GM21367 (cell line): ENCODE measurements at regions not wholly inside any gene's neighbourhood (a gene's known extent, or its start where the extent isn't known, plus 50 kb on each side); places are given as distances from the start of the nearest gene placed in this dataset.

Experiments used
- ATAC-seq: cut with Tn5 transposase; IDR thresholded peaks from one replicate; pipeline ENCODE4 v1.9.1; 2021; ENCODE audit not compliant: unreplicated experiment

GRCh38 chr2:2755990-2756389 is 424.9 kb upstream of the MYT1L start:
- no peak for ATAC-seq

DNA sequence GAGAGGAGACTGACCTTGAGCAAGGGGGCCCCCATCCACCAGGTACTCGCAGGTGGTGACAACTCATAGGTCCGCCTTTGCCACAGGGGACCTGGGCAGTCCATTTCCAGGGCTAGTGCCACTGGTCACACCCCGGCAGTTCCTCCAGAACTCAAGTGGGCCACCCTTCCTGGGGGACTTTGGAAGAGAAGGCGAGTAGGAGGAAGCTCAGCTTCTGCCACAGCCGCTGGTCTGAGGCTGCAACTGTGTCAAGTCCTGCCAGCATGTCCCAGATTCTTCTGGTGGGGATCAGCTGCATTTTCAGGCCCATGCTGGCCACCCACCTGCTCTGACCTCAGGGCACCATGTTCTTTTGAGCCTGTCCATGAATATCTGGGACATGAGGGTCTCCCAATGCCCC is 423.9 kb upstream of the MYT1L start:
- ATAC-seq: no peak

DNA sequence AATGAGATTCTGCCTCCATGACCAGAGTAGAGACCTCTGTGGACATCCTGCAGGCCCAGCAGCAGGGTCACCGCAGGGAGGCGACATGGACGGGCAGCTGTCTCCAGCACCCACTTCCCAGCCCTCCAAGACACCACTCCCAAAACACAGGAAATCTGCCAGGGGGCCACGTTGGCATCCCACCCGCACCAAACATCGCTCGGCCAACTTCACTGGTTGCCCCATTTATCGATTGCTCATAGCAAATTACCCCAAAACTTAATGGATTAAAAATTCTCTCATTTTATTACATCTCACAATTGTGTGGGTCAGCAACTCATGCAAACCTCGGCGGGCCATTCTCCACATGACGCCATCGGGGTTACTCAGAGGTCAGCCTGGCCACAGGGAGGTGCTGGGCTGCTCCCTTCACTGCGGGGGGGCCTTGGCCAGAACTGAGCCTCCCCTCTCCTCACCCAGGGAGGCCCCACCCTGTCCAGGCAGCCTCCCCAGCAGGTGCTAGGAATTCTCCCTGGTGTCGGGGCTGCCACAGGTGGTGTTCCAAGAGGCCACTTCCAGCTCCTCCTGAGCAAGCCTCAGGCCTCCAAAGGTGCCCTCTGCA is 420.7 kb upstream of the MYT1L start:
- ATAC-seq: no peak

DNA sequence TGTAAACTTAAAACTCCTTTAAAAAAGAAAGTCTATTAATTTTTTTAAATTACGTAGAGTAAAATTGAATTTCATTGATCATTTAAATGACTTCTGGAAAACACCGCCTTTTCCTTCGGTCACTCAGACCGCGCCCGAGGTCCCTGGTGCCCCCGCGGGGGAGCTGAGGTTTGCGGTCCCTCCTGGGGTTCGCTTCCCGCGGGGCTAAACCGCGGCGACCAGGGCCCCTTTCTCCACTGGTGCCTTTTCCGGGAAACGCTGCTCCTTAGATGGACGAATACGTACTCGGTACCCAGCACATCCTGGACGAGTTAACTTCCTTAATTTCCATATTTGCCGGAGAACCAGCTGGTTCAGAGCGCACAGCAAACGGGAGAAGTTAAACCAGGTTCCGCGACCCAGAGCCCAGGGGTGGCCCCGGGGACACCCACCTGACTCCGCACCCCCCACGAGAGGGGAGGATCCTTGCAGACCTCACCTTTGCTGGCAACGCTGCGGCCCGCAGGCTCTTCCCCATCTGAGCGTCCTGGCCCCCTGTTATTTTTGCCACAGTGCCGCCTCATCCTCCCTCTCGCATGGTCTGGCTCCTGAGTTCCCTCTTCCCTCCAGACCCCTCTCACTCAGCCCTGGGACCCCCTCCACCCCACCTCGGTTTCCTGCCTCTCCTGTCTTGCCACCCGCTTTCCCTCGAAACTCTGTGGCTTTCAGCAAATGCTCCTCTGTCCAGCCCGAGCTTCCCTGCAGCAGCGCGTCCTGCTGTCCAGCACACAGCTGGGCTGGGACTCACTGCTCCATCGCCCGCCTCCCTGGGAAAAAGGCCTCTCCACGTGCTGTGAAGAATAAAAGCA is 420.0 kb upstream of the MYT1L start:
- ATAC-seq: no peak

GRCh38 chr2:2749206-2749598 is 418.1 kb upstream of the MYT1L start:
- no peak for ATAC-seq

GRCh38 chr2:2748399-2749205 is 417.5 kb upstream of the MYT1L start:
- no peak for ATAC-seq

- ATAC-seq: no peak
Observed at GRCh38 chr2:2747797-2748301, 416.8 kb upstream of the MYT1L start.

DNA sequence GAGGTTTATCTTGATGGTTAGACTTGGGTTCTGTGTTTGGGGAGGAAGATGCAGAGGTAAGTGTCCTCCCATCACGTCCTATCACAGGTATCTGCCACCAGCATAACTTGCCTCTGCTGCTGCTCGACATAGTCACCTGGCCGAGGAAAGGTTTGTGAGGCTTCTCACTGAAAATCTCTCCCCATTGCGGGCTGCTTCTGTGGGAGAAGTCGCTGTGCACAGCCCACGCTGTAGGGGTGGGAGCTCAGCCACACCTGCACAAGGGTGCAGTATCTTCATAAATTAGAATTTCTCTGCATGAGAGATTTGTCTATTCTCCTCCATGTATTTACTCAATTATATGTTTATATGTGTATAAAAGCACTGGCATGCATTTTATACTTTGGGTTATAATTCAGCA is 415.7 kb upstream of the MYT1L start:
- ATAC-seq: no peak

GRCh38 chr2:2744958-2745715 is 414.1 kb upstream of the MYT1L start:
- no peak for ATAC-seq

GRCh38 chr2:2744107-2744506 is 413.0 kb upstream of the MYT1L start:
- no peak for ATAC-seq

DNA sequence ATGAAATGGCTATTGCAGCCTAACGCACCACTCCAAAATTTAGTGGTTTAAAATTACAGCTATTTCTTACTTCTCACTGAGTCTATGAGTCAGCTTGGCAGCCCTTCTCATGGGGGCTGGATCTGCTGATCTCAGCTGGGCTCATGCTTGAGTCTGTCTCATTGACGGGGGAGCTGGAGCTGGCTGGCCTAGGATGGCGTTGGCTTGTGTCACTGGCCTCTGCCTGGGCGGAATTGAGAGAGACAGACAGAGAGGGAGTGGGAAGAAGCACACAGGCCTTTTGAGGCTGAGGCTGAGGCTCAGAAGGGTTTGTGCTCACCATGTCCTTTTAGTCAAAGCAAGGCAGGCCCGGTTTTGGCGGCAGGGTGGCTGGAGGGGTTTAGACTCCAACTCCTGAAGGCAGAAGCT is 412.1 kb upstream of the MYT1L start:
- ATAC-seq: no peak

- ATAC-seq: no peak
Observed at GRCh38 chr2:2742726-2743125, 411.7 kb upstream of the MYT1L start.

- ATAC-seq: no peak
Observed at GRCh38 chr2:2740238-2740775, 409.2 kb upstream of the MYT1L start.

GRCh38 chr2:2739231-2739795 is 408.2 kb upstream of the MYT1L start:
- ATAC-seq: no peak

DNA sequence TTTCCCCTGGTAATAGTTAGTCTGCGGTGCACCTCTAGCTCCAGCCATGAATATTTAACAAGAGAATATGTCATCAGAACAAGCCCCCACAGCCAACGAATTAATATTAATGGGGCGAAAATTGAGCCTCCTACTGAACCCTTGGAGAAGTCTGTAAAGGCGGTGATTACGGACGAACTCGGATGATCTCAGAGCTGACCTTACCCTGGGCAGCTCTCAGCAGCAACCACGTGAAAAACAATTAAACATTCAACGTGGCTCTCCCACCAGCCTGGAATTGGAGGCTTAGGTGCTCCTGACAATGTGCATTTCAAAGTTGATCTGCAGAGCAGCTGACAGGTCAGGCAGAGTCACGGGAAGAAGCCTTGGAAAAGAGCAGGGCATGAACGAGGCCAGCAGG is 407.6 kb upstream of the MYT1L start:
- ATAC-seq: no peak

DNA sequence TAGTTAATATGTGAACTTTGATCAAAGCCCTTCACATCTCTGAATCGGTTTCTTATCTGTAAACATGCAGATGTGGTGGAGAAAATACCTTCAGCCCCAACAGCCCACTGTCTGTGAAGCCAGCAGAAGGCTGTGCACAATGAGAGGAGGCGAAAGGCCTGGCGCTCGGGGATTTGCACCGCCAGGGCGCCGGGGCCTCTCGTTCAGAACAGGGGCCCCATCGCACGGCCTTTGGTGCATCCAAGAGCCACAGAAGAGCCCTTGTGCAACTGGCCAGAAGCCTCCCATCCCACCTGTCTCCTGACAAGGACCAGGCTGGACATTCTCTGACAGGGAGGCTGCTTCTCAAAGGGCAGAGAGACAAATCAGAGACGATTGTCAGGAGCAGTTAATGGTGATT is 407.2 kb upstream of the MYT1L start:
- no peak for ATAC-seq

- no peak for ATAC-seq
Observed at GRCh38 chr2:2735041-2735440, 404.0 kb upstream of the MYT1L start.

GRCh38 chr2:2734308-2734707 is 403.2 kb upstream of the MYT1L start:
- ATAC-seq: no peak

DNA sequence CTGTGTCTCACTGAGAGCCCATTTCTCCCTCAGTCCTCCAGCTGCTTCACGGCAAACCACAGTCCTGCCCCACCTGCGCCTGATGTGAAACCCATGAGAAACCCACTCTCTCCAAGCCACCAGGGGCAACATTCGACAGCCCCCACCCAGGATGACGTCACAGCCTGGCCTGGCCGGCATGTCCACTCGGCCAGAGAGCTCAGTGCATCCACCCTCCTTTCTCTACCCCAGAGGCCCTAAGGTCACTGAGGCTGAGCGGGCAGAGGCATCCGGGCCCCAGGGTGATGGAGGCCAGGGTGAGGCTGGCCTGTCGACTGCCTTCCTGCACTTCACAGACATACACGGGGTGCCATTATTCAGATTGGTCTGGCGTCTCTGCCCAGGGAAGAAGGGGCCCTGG is 402.7 kb upstream of the MYT1L start:
- ATAC-seq: no peak

DNA sequence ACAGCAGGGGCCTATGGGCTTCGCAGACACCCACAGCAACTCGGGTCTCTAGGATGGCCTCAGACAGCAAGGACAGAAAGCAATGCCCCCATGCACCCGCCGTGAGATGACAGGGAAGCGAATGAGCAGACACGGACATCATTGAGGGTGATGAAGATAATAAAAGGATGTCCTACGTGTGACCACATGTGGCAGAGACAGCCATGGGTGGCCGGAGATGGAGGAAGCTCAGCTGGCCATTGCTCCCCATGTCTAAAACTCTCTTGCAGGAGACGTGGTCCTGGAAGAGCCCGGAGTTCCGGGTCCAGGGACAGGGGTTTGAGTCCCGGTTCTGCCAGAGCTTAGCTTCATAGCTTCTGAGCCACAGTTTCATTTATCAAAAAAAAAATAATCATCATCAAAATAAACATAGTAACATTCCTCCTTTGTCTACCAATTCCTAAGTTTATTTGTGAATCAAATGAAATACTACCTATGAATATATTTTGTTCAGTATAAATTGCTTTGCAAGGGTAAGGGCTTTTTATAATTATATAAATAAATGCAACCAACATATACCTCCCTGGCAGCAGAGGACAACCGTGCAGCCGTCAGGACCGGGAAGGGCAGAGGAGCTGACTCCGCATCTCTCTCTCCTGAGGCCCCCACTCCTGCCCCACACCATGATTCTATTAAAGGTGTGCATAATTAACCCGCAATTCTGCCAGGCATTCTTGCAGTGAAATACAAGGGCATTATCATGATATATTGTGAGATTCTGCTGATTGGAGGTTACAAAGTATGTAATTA is 401.4 kb upstream of the MYT1L start:
- ATAC-seq: no peak
